H9 (cell line): ENCODE measurements at regions not wholly inside any gene's neighbourhood (a gene's known extent, or its start where the extent isn't known, plus 50 kb on each side); places are given as distances from the start of the nearest gene placed in this dataset.

Source experiments
- DNase-seq: peaks from one replicate; pipeline ENCODE4 v3.0.0-alpha.2; 2017
- H2AFZ ChIP-seq: one replicate; pipeline ENCODE4 v1.6.1; 2013; ENCODE audit warnings: mild to moderate bottlenecking, low read length, control low read depth, moderate library complexity
- H2AK5ac ChIP-seq: 2 replicates; pipeline ENCODE4 v1.6.1; 2013; ENCODE audit warnings: low read length, control low read depth, mixed read lengths; ENCODE audit not compliant: insufficient read length
- H2BK120ac ChIP-seq: one replicate; pipeline ENCODE4 v1.6.1; 2013; ENCODE audit warnings: low read depth, mild to moderate bottlenecking, low read length, control low read depth, inconsistent platforms; ENCODE audit not compliant: poor library complexity, severe bottlenecking
- H2BK12ac ChIP-seq: 2 replicates; pipeline ENCODE4 v1.6.1; 2013; ENCODE audit warnings: low read length, control low read depth, mixed read lengths, low read depth; ENCODE audit not compliant: insufficient read length
- H2BK15ac ChIP-seq: 2 replicates; pipeline ENCODE4 v1.6.1; 2013; ENCODE audit warnings: low read depth, low read length, control low read depth
- H2BK20ac ChIP-seq: one replicate; pipeline ENCODE4 v1.6.1; 2013; ENCODE audit warnings: low read depth, mild to moderate bottlenecking, low read length, control low read depth, inconsistent platforms; ENCODE audit not compliant: poor library complexity, severe bottlenecking
- H2BK5ac ChIP-seq: 2 replicates; pipeline ENCODE4 v1.6.1; 2013; ENCODE audit warnings: low read length, control low read depth, mixed read lengths; ENCODE audit not compliant: insufficient read length
- H3K14ac ChIP-seq: 2 replicates; pipeline ENCODE4 v1.6.1; 2013; ENCODE audit warnings: low read length, control low read depth; ENCODE audit not compliant: insufficient read depth
- H3K18ac ChIP-seq: 2 replicates; pipeline ENCODE4 v1.6.1; 2013; ENCODE audit warnings: low read depth, mild to moderate bottlenecking, mixed read lengths, low read length, control low read depth; ENCODE audit not compliant: insufficient read length
- H3K23ac ChIP-seq: 2 replicates; pipeline ENCODE4 v1.6.1; 2013; ENCODE audit warnings: low read length, control low read depth, mixed read lengths, low read depth; ENCODE audit not compliant: insufficient read length
- H3K23me2 ChIP-seq: 2 replicates; pipeline ENCODE4 v1.6.1; 2013; ENCODE audit warnings: low read depth, mild to moderate bottlenecking, mixed read lengths, low read length, control low read depth; ENCODE audit not compliant: insufficient read length, poor library complexity, severe bottlenecking
- H3K27ac ChIP-seq: 2 replicates; pipeline ENCODE4 v1.5.1; 2013; ENCODE audit warnings: low read length, control low read depth, mixed read lengths, low read depth; ENCODE audit not compliant: insufficient read length
- H3K27me3 ChIP-seq: 2 replicates; pipeline ENCODE4 v1.6.1; 2013; ENCODE audit warnings: low read length, control low read depth, inconsistent platforms; ENCODE audit not compliant: insufficient read depth
- H3K4ac ChIP-seq: 2 replicates; pipeline ENCODE4 v1.6.1; 2013; ENCODE audit warnings: low read depth, mild to moderate bottlenecking, control low read depth, inconsistent platforms, low read length, moderate library complexity
- H3K4me1 ChIP-seq: 2 replicates; pipeline ENCODE4 v1.6.1; 2013; ENCODE audit warnings: low read length, control low read depth, inconsistent platforms; ENCODE audit not compliant: insufficient read depth
- H3K4me2 ChIP-seq: 2 replicates; pipeline ENCODE4 v1.6.1; 2013; ENCODE audit warnings: low read length, control low read depth, mixed read lengths; ENCODE audit not compliant: insufficient read length, insufficient read depth
- H3K56ac ChIP-seq: 2 replicates; pipeline ENCODE4 v1.6.1; 2013; ENCODE audit warnings: low read depth, mild to moderate bottlenecking, mixed read lengths, low read length, control low read depth; ENCODE audit not compliant: insufficient read length
- H3K79me1 ChIP-seq: 2 replicates; pipeline ENCODE4 v1.6.1; 2013; ENCODE audit warnings: low read depth, mild to moderate bottlenecking, moderate library complexity, low read length, control low read depth, inconsistent platforms; ENCODE audit not compliant: insufficient read depth, poor library complexity, severe bottlenecking
- H3K79me2 ChIP-seq: 2 replicates; pipeline ENCODE4 v1.6.1; 2013; ENCODE audit warnings: low read length, control low read depth, inconsistent platforms; ENCODE audit not compliant: insufficient read depth
- H3K9ac ChIP-seq: 2 replicates; pipeline ENCODE4 v1.6.1; 2013; ENCODE audit warnings: low read length, control low read depth, mixed read lengths; ENCODE audit not compliant: insufficient read length; ENCODE audit errors: extremely low read depth
- H3K9me3 ChIP-seq: one replicate; pipeline ENCODE4 v1.6.1; 2013; ENCODE audit warnings: low read depth, low read length, inconsistent platforms; ENCODE audit not compliant: control insufficient read depth
- H3T11ph ChIP-seq: one replicate; pipeline ENCODE4 v1.6.1; 2013; ENCODE audit warnings: mild to moderate bottlenecking, low read length, control low read depth, inconsistent platforms
- H4K20me1 ChIP-seq: one replicate; pipeline ENCODE4 v1.6.1; 2013; ENCODE audit not compliant: control insufficient read depth, insufficient read length, insufficient read depth
- H4K5ac ChIP-seq: 2 replicates; pipeline ENCODE4 v1.6.1; 2013; ENCODE audit warnings: low read depth, mild to moderate bottlenecking, mixed read lengths, low read length, control low read depth; ENCODE audit not compliant: insufficient read length
- H4K8ac ChIP-seq: replicated peaks from 2 replicates; pipeline ENCODE4 v1.6.1; 2013; ENCODE audit warnings: low read length, control low read depth, mixed read lengths, low read depth; ENCODE audit not compliant: insufficient read length
- H4K91ac ChIP-seq: 2 replicates; pipeline ENCODE4 v1.6.1; 2013; ENCODE audit warnings: low read depth, mild to moderate bottlenecking, moderate library complexity, mixed read lengths, low read length, control low read depth; ENCODE audit not compliant: insufficient read length
- H3K27ac Mint-ChIP-seq, 3 experiments: 2 replicates in 2 of 3; 3 replicates in 1 of 3; pipeline ENCODE4 v1.8.0; 2020 to 2021; ENCODE audit warnings: mixed read lengths in 3 of 3, mild to moderate bottlenecking in 1 of 3, moderate library complexity in 1 of 3
- H3K27me3 Mint-ChIP-seq: 2 replicates; pipeline ENCODE4 v1.8.0; 2021; ENCODE audit warnings: low read depth, mild to moderate bottlenecking, moderate library complexity, mixed read lengths
- H3K36me3 Mint-ChIP-seq, 3 experiments: 2 replicates in 2 of 3; 3 replicates in 1 of 3; pipeline ENCODE4 v1.8.0; 2020 to 2021; ENCODE audit warnings: low read depth in 3 of 3, mixed read lengths in 3 of 3; ENCODE audit not compliant: insufficient read depth in 1 of 3
- H3K4me1 Mint-ChIP-seq, 2 experiments: 2 replicates each; pipeline ENCODE4 v1.8.0; 2020; ENCODE audit warnings: mixed read lengths in 2 of 2
- H3K4me3 Mint-ChIP-seq, 2 experiments: 2 replicates in 1 of 2; 3 replicates in 1 of 2; pipeline ENCODE4 v1.8.0; 2020 to 2021; ENCODE audit warnings: mild to moderate bottlenecking in 2 of 2, mixed read lengths in 2 of 2, moderate library complexity in 1 of 2
- H3K9me3 Mint-ChIP-seq, 2 experiments: 2 replicates in 1 of 2; 3 replicates in 1 of 2; pipeline ENCODE4 v1.8.0; 2020; ENCODE audit warnings: mild to moderate bottlenecking in 2 of 2, mixed read lengths in 2 of 2, moderate library complexity in 1 of 2
- CTCF ChIP-seq: fragments of 200-600 bp; sonication (generic); conservative IDR thresholded peaks from 3 replicates; pipeline ENCODE4 v1.8.0; 2021; ENCODE audit warnings: antibody characterized with exemption, mild to moderate bottlenecking
- WGBS: extraction: QIAGEN DNeasy Blood & Tissue Kit; methylation state at CpG from one replicate; pipeline ENCODE4 v1.1.7; 2013; ENCODE audit warnings: missing lambda C conversion rate, low lambda C conversion rate, mixed read lengths; ENCODE audit not compliant: insufficient read length; ENCODE audit errors: extremely low coverage; 5-methylcytosine and 5-hydroxymethylcytosine counted together

GRCh38 chr16:5639531-5639930 is 541.9 kb upstream of the EEF2KMT start:
- Histone ChIP-seq H2BK5ac (no peak overlapping the region), H2AK5ac (no peak overlapping the region), H3K56ac (no peak overlapping the region), H4K20me1 (no peaks in the 10 kb centered on the region), H4K5ac (no peak overlapping the region), H2BK20ac (no peak overlapping the region), H3K23ac (no peak overlapping the region), H4K91ac (no peak overlapping the region), H4K8ac (no peak overlapping the region), H2AFZ (no peak overlapping the region), H3K18ac (no peak overlapping the region), H3K27me3 (no peaks in the 10 kb centered on the region), H3K27ac (no peak overlapping the region), H3K14ac (no peak overlapping the region; the same call in 1 of the 2 replicates), H3K23me2 (no peaks in the 10 kb centered on the region), H3K4ac (no peak overlapping the region), H3K79me2 (no peaks in the 10 kb centered on the region), H2BK12ac (no peak overlapping the region), H3K9ac (no peak overlapping the region), H3K9me3 (no peaks in the 10 kb centered on the region), H3K4me1 (peaks cover 2% of the 10 kb centered on the region), H3T11ph (no peak overlapping the region), H3K4me2 (no peak overlapping the region), H3K79me1 (no peaks in the 10 kb centered on the region), H2BK15ac (no peak overlapping the region), H2BK120ac (no peak overlapping the region)
- H3K36me3 Mint-ChIP-seq: no peaks in the 10 kb centered on the region
- no peak overlapping the region for H3K4me3 Mint-ChIP-seq
- H3K4me1 Mint-ChIP-seq: peaks cover 23 to 32% of the 10 kb centered on the region in 2 experiments
- H3K27me3 Mint-ChIP-seq: no peaks in the 10 kb centered on the region
- no peak for TF ChIP-seq CTCF
- DNase-seq: no peak
- no peaks in the 10 kb centered on the region; a peak in 1 of 5 replicates for H3K9me3 Mint-ChIP-seq
- H3K27ac Mint-ChIP-seq: no peak overlapping the region
- no CpG with 5 or more reads among the region's 3 CpGs for WGBS
